GDM1 (cell line): ENCODE measurements at regions not wholly inside any gene's neighbourhood (a gene's known extent, or its start where the extent isn't known, plus 50 kb on each side); places are given as distances from the start of the nearest gene placed in this dataset.

Experiments
- DNase-seq: peaks from one replicate; lab custom pipeline; 2025; lab: John Stamatoyannopoulos, UW

- DNase-seq, result no peak
These were observed 851.6 kb downstream of the CENPC start for GRCh38 chr4:66693694-66694093.

DNA sequence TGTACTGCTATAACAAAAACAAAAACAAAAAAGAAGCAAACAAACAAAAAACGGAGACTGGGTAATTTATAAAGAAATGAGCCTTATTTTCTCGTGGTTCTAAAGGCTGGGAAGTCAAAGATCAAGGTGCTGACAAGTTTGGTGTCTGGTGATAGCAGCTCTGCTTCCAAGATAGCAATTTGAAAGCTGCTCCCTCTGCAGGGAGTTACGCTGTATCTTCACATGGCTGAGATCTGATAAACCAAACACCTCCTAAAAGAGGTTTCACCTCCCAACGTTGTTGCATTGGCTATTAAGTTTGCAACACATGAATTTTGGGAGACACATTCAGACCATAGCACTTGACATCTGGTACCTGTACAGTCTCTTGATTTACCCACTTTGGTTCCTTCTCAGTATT, 854.2 kb downstream of the CENPC start:
- no peak for DNase-seq

DNA sequence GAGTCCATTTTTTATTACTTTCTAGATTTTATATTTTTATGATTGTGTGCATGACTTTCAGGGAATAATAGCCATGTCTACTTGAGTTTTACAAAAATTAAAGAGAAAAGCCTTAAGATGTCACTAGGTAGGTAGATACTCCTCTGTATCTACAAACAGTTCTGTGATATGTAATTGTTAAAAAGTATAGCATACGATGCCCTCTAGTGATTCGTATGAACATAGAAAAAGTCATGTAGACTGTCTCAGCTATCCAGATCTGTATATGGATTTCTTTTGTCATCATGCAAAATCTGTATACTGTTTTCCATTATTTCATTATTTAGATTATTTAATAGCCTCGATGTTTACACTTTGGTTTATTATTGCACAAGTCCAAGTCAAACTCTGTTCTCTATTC, 856.6 kb downstream of the CENPC start:
- DNase-seq, result no peak

DNA sequence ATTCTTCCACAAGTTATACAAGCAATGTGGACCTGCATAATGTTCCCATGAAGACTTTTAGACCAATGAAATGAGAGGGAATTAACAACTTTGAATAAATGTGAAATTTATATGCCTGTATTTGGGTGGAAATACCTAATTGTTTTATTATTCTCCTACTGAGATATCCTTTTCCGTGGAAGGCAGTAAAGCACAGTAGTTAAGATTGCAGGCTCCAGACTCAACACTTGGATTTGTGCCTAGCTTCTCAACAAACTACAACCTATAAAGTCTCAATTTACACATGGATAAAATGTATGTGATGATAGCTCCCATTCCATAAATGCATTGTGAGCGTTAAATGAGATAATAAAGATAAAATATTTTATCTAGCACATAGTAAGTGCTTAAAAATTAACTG, 857.8 kb downstream of the CENPC start:
- DNase-seq, result no peak

DNA sequence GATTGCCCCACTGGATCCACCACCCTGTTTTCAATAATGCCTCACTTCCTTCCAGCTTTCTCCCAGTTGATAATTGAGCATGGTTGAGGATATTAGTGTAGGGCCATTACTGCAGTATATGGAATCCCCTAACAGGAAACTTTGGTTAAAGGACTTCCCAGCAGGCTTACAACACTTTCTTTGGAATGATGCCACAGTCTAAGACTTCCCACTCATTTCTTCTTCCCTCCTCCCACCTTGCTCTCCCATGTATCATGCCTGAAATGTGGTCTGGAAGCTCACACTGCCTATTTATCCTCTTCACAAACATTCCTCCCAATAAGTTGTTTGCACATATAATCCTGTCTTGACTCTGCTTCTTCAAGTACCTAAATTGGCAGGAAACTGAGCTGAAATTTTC, 863.3 kb downstream of the CENPC start:
- no peak for DNase-seq

DNA sequence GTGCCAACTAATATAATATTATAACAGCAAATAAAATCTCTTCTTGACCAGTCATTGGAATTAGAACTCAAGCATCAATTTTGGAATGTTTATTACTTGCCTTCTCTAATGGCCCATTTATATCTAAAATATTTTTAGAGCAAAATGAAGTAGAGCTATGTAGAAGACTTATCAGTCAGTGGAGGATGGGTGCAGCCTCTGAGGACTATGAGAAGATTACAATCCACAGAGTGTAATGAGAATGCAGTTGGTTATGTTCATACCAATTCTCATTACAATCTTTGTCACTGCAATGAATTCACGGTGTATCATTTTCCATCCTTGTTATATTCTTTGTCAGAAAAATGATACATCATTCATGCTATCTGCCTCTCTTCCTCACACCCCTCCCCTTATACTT, 878.1 kb downstream of the CENPC start:
- DNase-seq, result no peak

GRCh38 chr4:66662620-66663019, 882.7 kb downstream of the CENPC start:
- no peak for DNase-seq

- no peak for DNase-seq
These were observed 886.5 kb downstream of the CENPC start for GRCh38 chr4:66658809-66659208.

GRCh38 chr4:66655505-66655904, 889.8 kb downstream of the CENPC start:
- no peak for DNase-seq

- no peak for DNase-seq
These were observed 891.4 kb downstream of the CENPC start for GRCh38 chr4:66653937-66654336.

GRCh38 chr4:66649236-66649635, 896.1 kb downstream of the CENPC start:
- DNase-seq, result no peak

GRCh38 chr4:66647926-66648325, 897.4 kb downstream of the CENPC start:
- DNase-seq, result no peak

- DNase-seq, result no peak
These were observed 897.8 kb downstream of the CENPC start for GRCh38 chr4:66647476-66647875.

DNA sequence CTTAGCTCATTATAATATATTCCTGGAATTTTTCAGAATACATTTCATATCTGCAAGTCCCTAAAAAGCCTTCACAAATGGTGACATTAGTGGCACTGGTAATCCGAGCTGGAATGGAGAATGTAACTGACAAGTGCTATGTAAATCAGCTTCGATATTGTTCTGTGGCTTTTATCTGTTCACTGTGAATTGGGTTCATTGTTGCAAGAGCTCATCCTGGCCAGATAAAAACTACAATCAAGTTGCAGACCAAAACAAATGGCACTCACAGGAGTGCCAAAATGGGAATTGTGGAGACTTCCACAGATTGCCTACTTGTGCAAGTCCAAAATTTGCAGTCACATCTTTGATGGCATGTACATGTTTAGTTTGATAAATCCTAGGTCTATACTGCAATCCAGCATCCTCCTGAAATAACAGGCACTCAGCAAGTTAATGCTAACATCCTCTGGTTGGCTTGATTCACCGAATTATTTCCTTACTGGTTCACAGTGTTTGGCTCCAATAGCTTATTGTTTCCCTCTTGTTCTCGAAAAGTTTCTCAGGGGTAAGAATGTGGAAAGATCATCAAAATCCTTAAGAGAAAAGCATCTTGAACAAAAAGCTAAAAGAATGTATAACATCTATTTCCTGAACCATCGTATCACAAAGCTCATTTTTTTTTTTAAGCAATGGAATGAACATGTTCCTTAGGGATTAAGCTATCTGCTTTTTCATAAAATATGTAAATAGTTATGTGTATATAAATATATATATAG, 904.9 kb downstream of the CENPC start:
- DNase-seq, result no peak

GRCh38 chr4:66639361-66639760, 905.9 kb downstream of the CENPC start:
- no peak for DNase-seq

GRCh38 chr4:66636349-66636748, 909.0 kb downstream of the CENPC start:
- no peak for DNase-seq

GRCh38 chr4:66633477-66633876, 911.8 kb downstream of the CENPC start:
- DNase-seq, result no peak

DNA sequence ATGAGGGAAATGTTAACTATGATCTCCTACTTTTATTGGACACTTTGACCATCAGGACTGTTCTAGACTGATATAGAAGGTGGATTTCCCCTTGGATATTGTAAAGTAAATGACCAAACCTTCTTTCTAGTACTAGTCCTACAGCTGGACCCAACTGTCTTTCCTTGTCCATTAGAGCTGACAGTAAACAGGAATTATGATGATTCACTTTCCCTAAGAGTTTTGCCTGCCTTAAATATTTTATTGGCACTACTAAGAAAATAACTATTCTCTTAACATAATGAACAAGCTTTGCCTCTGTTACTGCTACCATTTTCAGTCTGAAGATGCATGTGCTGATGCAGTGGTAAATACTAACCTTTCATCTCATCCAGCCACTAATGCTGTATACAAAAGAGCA, 915.4 kb downstream of the CENPC start:
- no peak for DNase-seq

DNA sequence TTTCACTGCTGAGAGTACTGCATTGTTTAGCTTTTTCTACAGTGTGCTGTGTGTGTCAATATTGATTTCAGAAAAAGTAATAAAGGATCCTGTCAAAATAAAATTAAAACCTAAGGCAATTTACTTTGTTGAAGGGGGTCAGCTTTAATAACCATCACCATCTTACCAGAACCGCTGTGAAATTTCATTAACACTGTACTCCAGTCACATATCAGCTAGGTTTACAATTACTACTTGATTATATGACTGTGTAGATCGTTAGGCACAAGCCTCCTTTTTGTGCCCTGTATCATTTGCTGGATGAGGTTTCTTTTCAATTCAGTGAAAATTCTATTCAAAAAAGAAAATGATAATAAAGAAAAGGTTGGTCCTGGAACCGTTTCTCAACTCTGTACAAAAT, 917.2 kb downstream of the CENPC start:
- DNase-seq, result no peak

DNA sequence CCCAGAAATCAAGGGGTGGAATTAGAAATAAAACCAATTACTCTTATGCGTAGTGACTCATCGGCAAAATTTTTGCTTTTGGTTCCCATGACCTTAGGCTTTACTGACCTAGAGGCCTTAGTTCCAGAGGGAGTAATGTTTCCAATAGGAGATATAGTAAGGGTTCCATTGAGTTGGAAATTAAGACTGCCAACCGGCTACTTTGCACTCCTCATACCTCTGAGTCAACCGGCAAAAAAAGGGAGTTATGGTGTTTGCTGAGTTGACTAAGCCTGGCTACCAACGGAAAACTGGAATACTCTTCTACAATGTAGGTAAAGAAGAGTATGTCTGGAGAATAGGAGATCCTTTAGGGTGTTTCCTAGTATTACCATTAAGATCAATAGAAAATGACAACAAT, 919.8 kb downstream of the CENPC start:
- no peak for DNase-seq

- no peak for DNase-seq
These were observed 931.7 kb downstream of the CENPC start for GRCh38 chr4:66613591-66613990.

DNA sequence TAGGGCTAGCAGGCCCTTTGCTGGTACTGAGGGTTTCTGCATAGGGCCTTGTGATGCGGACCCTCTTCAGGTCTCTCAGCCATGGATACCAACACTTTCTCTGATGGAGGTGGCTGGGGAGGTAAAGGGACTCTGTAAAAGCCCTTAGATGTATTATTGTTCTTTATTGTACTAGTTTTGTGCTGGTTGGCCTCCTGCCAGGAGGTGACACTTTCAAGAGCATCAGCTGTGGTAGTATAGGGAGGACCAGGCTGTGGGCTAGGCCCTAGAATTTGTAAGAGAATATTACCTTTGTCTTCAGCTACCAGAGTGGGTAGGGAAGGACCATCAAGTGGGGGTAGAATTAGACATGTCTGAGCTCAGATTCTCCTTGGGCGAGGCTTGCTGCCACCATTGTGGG, 936.3 kb downstream of the CENPC start:
- DNase-seq, result no peak

DNA sequence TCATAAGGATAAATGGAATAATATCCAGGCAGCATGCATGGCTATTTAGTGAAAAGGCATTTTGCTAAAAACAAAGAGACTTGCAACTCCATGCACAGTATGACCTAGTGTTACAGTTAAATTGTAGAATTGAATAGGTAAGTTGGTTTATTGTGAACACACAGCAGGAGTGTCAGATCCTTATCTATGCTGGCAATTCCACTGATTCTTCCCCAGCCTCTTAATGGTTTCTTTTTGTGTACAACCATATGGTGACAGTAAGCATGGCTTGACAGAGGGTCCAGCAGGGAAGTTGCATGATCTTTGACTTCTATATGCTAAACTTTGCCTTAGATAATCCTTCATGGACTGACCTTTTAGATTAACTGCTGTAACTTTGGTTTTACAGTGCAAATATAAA, 936.6 kb upstream of the EPHA5 start:
- DNase-seq, result no peak

DNA sequence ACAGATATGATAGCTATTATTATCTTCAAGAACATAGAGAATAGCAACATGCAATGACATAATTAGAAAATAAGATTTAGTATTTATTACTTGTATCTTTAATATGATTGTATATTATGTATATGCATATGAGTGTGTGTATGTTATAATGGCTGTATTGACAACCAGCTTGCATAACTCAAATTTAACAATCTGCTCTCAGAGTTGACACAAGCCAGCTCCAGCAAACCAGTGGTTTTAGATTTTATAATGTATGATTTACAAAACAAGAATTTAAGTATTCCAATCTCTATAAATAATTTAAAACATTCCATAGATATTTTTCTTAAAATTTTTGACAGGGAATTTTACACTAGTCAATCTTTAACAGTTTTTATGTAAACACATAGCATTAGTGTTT, 935.9 kb upstream of the EPHA5 start:
- DNase-seq, result no peak

GRCh38 chr4:66604192-66604591, 933.9 kb upstream of the EPHA5 start:
- DNase-seq, result no peak
